ENCODE measurements at regions not wholly inside any gene's neighbourhood (a gene's known extent, or its start where the extent isn't known, plus 50 kb on each side); places are given as distances from the start of the nearest gene placed in this dataset.
"Not testable (repeated sequence)": the region's sequence is repeated elsewhere in the genome, so short reads cannot be mapped to it uniquely, and the experiment has no call there.

DNA sequence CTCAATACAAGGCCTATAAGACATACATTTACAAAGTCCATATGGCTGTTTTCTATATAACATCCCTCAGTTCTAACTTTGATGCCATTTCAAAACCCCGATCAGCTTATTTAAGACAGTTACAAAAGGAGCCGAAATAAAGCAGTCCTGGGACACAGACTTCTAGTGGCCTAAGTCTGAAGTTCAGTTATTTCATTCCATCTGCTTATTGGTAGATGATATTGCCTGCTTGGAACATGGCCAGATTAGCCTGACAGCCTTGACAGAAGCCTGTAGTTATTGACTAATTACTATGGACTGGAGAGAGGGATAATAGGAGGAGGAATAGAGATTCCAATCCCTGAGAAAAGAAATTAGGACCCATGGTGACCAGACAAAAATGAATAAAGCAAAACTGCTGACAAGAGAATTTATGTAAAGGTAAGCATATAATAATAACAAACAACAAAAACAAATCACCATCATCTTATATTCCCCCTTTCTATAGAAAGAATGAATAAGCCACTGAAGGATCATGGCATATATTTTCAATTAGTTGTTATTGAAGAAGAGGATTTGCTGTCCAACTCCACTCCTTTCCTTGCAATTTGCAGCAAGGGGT lies 206.3 kb upstream of the TOM1L1 start:
- DNase-seq = no peak

DNA sequence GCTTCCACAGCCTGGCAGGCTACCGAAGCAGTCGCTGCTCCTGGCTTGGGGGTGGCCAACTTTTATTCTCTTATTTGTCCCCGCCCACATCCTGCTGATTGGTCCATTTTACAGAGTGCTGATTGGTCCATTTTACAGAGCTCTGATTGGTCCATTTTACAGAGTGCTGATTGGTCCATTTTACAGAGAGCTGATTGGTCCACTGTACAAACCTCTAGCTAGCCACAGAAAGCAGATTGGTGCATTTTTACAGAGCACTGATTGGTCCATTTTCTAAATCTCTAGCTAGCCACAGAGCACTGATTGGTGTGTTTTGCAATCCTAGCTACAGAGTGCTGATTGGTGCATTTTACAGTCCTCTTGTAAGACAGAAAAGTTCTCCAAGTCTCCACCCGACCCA lies 187.9 kb upstream of the TOM1L1 start:
- not testable (repeated sequence) for DNase-seq

DNA sequence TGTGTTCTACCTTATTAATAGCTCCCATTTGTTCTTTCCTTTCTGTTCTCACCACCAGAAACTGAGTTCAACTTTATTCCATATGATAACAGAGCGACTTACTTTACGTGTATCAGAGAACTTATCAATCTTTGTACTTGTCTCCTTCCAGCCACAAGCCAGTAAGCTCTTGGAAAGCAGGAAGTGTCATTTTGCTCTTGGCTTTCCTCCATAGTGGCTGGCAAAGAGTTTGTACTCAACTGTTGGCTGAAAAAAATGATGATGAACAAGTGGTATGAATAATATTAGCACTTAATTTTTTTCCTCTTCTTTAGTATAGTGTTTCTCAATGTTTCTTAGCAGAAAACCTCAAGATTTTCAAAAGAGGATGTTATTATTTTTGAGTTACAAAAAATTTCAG lies 182.4 kb upstream of the TOM1L1 start:
- DNase-seq = no peak

DNA sequence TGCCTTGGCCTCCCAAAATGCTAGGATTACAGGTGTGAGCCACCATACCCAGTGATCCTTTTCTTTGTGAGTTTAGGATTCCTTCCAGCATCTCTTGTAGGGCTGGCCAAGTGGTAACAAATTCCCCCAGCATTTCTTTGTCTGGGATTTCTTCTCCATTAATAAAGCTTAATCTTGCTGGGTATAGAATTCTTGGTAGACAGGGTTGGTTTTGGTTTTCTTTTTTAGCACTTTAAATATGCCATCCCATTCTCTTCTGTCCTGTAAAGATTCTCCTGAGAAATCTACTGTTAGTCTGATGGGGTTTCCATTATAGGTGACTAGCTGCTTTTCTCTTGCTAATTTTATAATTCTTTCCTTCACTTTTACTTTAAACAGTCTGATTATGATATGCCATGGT lies 173.0 kb upstream of the TOM1L1 start:
- no peak for DNase-seq

DNA sequence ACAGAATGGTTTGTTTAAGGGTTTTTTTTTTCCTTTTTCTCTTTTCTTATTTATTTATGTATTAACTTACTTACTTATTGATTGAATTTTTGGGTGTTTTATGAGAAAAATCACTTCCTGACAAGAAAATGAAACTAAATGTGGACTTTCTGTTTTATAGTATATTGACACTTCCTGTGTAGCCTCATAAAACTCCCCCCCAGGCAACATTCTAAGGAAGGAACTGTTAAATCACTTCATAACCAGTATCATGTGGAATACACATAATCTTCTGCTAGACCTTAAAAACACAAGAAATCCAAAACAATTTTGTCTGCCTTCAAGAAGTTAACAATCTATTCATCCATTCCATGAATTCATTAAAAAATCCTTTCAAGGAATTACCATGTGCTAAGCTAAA lies 164.1 kb upstream of the TOM1L1 start:
- DNase-seq = no peak

DNA sequence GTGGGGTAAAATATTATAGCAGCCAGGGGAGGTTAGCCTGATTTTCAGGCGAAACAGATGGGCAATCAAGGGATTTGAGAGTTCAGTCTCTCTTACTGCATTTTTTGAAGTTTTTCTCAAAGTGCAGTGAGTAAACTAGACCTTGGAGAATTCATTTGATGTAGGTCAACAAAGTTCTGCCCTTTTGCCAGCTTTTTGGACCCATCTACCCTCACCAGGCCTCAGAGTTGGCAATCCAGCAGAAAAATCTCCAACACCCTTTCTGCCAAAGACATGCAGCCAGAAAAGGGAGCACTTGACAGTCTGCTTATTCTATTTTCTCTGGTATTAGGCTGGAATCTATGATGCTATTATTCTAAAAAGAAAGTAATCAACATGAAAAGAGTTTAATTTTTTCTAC lies 162.2 kb upstream of the TOM1L1 start:
- DNase-seq = no peak

DNA sequence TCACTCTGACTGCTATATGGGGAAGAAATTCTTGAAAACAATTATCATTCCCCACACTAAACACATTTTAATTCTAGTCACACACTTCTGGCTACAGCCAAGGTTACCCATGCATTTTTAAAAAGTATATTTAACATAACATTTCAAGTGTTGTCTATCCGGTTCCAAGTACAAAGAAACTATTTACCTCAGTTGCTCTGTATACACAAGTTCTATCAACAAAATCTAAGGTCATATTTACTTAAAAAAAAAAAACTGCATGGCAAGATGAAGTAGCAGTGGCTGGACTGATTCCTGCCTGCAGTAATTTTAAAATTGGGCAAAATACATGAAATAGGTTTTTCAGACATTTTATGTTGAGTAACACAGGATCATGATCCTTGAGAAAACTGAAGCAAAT lies 155.9 kb upstream of the TOM1L1 start:
- no peak for DNase-seq

DNA sequence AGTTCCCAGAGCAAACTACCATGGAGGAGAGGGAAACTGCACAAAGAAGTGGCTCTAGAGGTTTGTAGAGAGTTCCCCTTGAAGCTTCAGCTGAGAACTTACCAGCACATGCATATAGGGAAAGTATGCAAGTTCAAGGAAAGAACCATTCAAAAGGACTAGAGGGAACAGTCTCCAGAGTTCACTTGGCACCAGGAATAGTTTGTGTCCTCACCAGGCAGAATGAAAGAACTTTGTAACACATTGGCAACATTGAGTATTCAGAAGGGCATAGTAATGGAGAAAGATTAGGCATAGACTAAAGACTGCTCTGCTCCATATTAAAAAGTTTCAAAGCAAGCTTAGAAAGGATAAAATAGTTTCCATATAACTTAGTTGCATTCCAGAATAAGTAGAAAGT lies 155.4 kb upstream of the TOM1L1 start:
- no peak for DNase-seq

DNA sequence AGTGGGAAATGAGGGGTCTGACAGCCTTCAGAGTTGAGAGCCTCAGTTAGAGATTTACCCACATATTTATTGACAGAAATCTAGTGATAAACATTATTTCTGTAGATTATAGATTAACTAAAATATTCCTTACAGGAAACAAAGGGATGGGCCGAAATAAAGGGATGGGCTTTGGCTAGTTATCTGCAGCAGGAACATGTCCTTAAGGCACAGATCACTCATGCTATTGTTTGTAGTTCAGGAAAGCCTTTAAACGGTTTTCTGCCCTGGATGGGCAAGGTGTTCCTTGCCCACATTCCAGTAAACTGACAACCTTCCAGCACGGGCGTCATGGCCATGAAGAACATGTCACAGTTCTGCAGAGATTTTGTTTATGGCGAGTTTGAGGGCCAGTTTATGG lies 154.8 kb upstream of the TOM1L1 start:
- DNase-seq = no peak

DNA sequence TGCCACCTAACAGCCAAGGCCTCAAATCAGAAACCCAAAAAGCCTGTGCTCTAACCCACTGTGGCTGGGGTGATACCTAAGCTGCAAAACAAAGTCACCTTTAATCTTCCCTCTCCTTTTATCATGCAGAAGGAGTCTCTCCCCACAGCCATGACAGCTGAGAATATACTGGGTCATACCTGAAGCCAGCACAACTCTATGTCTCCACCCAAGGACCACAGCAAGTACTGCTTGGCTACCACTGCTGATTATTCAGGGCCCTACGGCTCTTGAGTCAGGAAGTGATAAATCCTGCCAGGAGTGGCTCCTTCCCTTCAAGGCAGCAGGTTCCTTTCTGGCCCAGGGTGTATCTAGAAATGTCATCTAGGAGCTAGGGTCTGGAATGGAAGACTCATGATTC lies 151.5 kb upstream of the TOM1L1 start:
- DNase-seq = no peak

DNA sequence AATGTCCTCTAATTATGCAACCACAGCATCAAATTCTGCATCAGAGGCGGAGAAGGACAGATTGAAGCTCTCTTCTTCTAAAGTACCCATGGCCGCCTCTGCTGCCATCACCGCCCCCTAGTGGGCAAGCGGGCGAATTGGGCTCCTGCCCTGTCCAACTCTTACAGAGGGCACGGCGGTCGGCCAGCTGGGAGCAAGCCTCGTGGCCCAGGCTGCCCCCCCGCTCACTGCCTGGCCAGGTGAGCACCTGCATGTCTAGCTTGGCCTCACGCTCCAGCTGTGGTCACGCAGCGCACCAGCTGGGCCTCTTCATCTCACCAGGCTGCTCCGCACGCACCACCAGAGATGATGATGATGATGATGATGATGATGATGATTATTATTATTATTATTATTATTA lies 146.1 kb upstream of the TOM1L1 start:
- no peak for DNase-seq

DNA sequence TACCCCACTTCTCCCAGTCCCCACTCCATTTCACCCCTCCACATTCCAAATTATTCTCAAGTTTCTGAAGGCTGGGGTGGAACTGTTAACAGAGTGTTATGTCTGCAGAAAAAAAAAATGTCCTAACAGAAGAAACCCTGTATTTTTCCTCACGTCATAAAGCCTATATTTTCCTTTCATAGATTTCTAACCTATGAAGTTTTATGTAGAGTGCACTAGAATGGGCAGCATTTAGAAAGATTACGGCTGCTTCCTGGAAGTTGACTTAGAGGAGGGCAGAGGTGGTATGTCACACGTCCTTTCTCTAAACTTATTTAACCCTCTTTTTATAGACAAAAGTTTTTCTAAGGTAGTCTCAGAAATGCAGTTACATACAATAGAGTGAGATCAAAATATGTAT lies 139.8 kb upstream of the TOM1L1 start:
- no peak for DNase-seq

DNA sequence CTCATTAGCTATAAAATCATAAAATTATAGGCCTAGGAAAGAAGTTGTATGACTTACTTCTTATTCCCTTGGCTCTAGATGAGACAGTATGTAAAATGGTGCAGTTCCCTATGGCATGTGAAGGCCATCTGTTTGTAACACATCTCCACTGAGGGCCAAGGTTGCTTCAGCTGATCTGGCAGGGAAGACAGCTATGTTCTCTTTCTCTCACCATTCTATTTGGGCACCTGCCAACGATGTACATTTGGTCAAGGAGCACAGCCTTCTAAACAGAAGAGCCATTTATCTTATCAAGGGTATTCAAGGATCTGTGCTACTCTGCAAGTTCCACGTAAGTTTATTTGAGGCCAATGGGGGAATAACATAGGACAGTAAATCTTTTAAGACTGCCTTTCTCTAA lies 129.8 kb upstream of the TOM1L1 start:
- DNase-seq = no peak

DNA sequence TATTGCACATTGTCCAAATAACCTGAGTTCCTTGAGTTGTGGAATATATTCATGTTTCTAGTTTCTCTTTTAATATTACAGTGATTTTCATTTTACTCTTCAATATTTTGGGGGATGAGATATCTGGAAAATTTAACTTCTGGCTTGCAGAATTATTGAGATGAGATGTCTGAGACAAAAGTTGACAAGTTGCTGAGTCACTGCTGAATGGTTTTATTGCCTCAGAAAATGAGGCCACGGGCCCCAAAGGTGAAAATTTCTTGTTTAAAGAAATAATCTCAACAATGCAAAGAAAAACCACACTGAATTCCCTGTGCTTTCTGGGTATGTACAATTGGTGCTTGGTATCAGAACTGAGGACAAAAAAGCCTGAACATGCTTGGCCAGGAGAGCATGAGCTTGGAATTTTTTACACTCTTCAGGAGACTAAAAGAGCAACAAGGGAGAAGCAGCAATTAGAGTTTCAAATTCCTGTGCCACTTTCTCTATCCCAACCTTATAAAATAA lies 129.2 kb upstream of the TOM1L1 start:
- DNase-seq = no peak

DNA sequence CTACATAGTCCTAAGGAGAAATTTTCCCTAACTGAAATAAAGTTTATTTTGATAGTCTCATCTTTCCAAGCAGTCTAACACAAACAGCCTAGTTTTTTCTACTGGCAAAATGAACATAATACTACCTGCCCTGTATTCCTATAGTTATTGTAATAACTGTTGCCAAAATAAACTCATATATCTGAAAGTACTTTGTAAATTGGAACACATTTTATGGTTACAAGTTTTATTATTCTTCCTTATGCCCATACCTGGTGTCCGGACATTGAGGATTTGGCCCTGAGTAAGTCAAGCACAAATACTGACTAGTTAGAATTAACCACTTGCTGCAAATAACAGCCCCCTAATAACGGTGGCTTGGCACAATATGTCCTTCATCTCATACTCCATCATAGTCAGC lies 120.4 kb upstream of the TOM1L1 start:
- DNase-seq = no peak

DNA sequence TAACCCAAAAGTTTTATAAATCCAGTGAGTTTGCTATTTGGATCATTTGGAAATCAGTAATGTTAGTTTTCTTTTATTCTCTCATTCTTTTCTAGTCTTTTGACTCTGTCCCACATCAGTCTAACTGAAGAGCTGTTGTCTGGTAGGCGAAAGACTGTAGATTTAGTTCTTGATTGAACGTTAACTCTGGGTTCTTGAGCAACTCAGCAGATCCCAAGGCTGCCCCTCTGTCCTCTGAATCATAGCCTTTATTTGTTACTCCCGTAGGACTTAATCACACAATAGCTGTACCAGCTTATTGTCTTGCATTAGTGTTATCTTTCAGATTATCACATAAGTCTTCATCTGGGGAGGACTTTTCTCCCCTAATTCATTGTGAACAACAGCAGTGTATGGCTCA lies 119.3 kb upstream of the TOM1L1 start:
- DNase-seq = no peak

DNA sequence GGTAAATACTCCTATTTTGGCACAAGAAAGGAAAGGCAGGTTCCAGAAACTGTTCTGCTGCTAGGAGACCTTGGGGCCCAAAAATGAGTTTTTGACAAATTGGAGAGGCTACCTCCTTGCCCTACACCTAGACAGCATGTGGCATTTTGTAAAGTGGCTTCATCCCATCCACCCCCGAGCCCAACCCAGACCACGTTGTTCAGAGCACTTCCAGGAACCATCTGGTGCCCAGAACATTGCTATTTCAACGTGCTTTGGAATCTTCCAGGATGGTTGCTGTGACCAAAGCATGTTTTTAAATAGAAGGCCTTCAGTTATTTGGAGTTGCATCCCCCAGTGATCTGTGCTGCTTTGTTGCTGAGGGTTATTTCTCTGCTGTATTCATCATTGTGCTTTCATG lies 116.3 kb upstream of the TOM1L1 start:
- peak in 7 of 58 donors; percentile 1 to 20 (median 4) for DNase-seq

DNA sequence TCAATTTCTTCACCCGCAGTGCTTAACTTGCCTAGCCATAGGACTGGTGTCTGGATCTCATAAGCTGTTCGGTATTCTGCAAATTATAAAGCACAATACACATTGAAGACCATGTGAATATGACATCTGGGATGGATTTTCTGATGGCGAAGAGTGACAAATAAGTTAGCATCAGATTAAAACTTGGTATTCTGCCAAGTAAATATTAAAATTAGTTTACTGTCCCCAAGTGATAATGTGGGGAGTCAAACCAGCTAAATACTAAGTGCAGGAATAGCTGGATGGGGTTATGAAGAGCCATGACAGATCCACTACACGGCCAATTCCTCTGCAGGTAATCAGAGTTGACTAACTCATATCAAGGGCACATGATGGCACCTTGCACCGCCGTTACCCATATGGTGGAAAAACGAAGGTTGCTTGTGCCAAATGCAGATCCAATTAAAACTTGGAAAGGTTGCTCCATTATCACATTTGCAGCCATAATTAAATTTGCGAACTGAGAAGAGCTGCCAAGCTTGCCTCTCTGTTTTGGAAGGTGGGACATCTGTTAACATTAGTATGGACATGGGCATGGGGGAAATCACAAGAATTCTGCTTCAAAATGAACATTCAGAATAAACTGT lies 114.9 kb upstream of the TOM1L1 start:
- DNase-seq = peak in 5 of 58 donors; percentile 1 to 19 (median 2)

DNA sequence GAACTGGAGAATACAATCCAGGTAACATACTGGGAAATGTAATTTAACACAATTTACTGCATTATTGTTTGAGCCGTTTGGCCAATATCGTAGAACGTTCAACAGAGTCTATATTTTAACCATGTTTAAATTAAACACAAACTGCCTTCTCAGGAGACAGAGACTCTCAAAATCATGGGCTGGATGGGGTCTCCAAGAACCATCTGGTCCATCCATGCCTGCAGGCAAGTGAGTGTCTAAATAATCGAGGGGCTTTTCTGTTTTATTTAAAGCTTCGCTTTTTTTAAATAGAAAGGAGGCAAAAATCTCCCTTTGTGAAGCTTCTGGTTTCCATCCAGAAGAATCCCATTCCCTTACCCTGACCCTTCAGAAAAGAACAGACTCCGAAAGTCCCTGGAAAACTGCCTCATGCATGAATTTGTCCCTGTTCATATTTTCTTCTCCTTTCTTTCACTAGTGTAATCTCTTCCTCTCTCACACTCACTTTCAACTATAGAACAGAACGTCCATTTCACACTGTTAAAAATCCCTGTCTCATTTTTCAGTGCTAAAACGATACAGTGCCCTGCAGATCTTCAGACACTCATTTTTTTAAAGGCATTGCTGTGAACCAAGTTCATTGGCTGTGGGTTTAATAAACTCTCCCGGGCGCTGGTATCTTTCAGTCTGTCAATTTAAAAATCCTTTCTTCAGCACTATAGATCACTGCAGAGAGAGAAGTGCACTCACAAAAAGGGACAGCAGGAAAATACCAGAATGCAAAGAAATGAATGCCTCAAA lies 111.4 kb upstream of the TOM1L1 start:
- DNase-seq = no peak

DNA sequence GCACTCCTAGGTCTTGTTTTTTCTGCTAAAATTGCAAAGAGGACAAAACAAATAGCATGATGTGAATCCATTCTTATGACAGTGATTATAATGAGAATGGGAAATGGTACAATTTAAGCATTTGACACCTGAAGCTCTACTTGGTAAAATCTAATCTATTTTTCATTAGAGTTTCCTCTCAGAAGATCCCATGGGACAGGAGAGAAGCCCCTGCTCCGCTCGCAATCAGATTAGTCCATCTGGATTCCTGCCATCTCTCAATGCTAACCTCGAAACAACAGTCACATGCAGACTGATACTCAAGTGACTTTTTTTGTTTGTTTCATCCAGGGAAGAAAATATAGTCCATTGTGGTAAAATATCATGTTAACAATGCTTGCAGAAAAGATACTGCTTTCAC lies 107.4 kb upstream of the TOM1L1 start:
- no peak for DNase-seq

DNA sequence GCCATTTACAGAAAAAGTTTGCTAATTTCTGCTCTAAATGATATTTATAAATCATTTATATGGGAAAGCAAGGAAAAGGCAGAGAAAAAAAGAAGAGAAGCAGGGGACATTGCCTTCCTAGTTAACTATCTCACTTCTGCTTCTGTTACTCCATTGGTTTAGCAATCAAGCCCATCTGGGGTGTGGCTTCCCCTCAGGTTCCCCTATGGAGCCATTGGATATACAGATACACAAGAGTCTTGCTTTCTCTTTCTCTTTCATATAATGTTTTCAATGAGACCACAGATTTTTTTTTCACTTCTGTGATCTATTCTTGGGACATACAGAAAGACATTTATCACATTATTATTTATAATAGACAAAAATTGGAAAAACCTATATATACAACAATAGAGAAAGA lies 105.6 kb upstream of the TOM1L1 start:
- DNase-seq = no peak

DNA sequence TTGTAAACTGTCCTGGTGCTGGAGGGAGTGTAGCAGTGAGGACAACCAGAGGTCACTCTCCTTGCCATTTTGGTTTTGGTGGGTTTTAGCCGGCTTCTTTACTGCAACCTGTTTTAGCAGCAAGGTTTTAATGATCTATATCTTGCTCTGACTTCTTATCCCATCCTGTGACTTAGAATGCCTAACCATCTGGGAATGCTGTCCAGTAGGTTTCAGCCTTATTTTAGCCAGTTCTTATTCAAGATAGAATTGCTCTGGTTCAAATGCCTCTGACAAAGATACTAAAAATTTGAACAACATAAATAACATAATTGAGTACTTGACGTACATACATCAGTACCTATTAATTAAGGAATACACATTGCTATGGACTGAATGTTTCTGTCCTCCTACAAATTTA lies 93.3 kb upstream of the TOM1L1 start:
- DNase-seq = no peak

DNA sequence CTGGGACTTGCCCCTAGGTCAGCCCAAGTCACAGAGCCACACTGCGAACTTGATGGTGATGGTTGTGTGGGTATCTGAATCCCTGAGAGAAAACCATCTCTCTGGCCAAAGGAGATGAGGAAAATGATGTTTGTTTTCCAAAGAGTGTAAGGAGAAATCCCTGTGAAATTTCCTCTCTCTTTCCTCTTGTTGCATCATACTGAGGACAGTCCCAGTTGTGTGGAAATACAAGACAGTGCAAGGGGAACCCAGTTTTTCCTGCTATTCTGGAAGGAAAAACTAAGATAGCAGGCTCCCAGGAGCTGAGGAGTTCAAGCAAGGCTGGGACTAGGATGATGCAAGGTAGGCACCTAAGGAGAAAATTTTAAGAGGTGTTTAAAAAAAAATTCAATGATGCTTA lies 86.8 kb upstream of the TOM1L1 start:
- DNase-seq = no peak

Data from anterior cingulate cortex (tissue), 58 donors.